Naive thymus-derived CD8-positive, alpha-beta T cell (primary cell): ENCODE measurements at regions not wholly inside any gene's neighbourhood (a gene's known extent, or its start where the extent isn't known, plus 50 kb on each side); places are given as distances from the start of the nearest gene placed in this dataset.

Experiments
- ATAC-seq, 2 donors: fragments of 150-1000 bp; cut with Tn5 transposase in 1 of 2; sonication (Bioruptor Pico), chemical (Tn5 transposase) in 1 of 2; 1 replicate in 1 of 2; 2 replicates in 1 of 2; pipeline ENCODE4 v1.10.0; 2021; ENCODE audit warnings: mild to moderate bottlenecking in 2 of 2, moderate library complexity in 2 of 2
- POLR2A ChIA-PET: fragments of 350-600 bp; sonication (Branson Sonifier 250); formaldehyde crosslinking; loops from one replicate; lab custom pipeline; 2021; ENCODE audit warnings: antibody characterized with exemption; lab: Charles Lee
- DNase-seq, 10 donors: peaks; one replicate each; pipeline versions ENCODE4 v3.0.0 to v3.0.0-alpha.2; 2020 to 2022
- H3K27ac Mint-ChIP-seq, 10 donors: one replicate each; pipeline ENCODE4 v1.8.0; 2020 to 2022; ENCODE audit warnings: mild to moderate bottlenecking in 10 of 10, mixed read lengths in 10 of 10, moderate library complexity in 4 of 10, inconsistent platforms in 1 of 10
- H3K27me3 Mint-ChIP-seq, 5 donors: one replicate each; pipeline ENCODE4 v1.8.0; 2021 to 2022; ENCODE audit warnings: mixed read lengths in 5 of 5
- H3K36me3 Mint-ChIP-seq, 3 donors: one replicate each; pipeline ENCODE4 v1.8.0; 2020 to 2022; ENCODE audit warnings: mixed read lengths in 3 of 3, mild to moderate bottlenecking in 2 of 3, inconsistent platforms in 1 of 3
- H3K4me1 Mint-ChIP-seq, 4 donors: one replicate each; pipeline ENCODE4 v1.8.0; 2021 to 2022; ENCODE audit warnings: mixed read lengths in 4 of 4
- H3K4me3 Mint-ChIP-seq, 10 donors: one replicate each; pipeline ENCODE4 v1.8.0; 2020 to 2022; ENCODE audit warnings: mild to moderate bottlenecking in 10 of 10, mixed read lengths in 10 of 10, moderate library complexity in 6 of 10, inconsistent platforms in 1 of 10
- H3K9me3 Mint-ChIP-seq, 9 donors: one replicate each; pipeline ENCODE4 v1.8.0; 2020 to 2022; ENCODE audit warnings: mixed read lengths in 9 of 9, mild to moderate bottlenecking in 3 of 9, inconsistent platforms in 1 of 9, moderate library complexity in 1 of 9

GRCh38 chr13:32956595-32956933 is 59.7 kb upstream of the KL start:
- Mint-ChIP-seq H3K4me3 (no peak overlapping the region), H3K27ac (no peak overlapping the region), H3K36me3 (no peaks in the 10 kb centered on the region), H3K9me3 (peaks cover 0 to 5% (median 0%) of the 10 kb centered on the region in 9 donors), H3K27me3 (peaks cover 0 to 12% (median 6%) of the 10 kb centered on the region in 5 donors), H3K4me1 (peaks cover 0 to 4% (median 0%) of the 10 kb centered on the region in 4 donors)
- no peak for ATAC-seq
- no peak for DNase-seq
- POLR2A ChIA-PET, result no interaction called here

- no peak overlapping the region for H3K4me3 Mint-ChIP-seq
- peaks cover 0 to 2% (median 0%) of the 10 kb centered on the region in 4 donors for H3K4me1 Mint-ChIP-seq
Observed at GRCh38 chr13:32960626-32961025, 55.6 kb upstream of the KL start.

GRCh38 chr13:32961724-32962123 is 54.5 kb upstream of the KL start:
- Mint-ChIP-seq H3K36me3 (no peaks in the 10 kb centered on the region), H3K9me3 (peaks cover 0 to 5% (median 0%) of the 10 kb centered on the region in 9 donors), H3K4me1 (peaks cover 0 to 2% (median 0%) of the 10 kb centered on the region in 4 donors), H3K27ac (no peak overlapping the region), H3K4me3 (no peak overlapping the region), H3K27me3 (peaks cover 0 to 15% (median 6%) of the 10 kb centered on the region in 5 donors)
- POLR2A ChIA-PET, result no interaction called here
- ATAC-seq, result no peak
- no peak for DNase-seq

More at GRCh38 chr13:32960626-32961025, 55.6 kb upstream of the KL start:
- Mint-ChIP-seq H3K9me3 (peaks cover 0 to 5% (median 0%) of the 10 kb centered on the region in 9 donors), H3K27me3 (peaks cover 0 to 15% (median 6%) of the 10 kb centered on the region in 5 donors), H3K27ac (no peak overlapping the region), H3K36me3 (no peaks in the 10 kb centered on the region)
- DNase-seq, result no peak
- POLR2A ChIA-PET, result no interaction called here
- no peak for ATAC-seq

- Mint-ChIP-seq H3K27ac (no peak overlapping the region), H3K4me1 (peaks cover 0 to under 1% (median 0%) of the 10 kb centered on the region in 4 donors), H3K9me3 (peaks cover 0 to 4% (median 0%) of the 10 kb centered on the region in 9 donors), H3K4me3 (no peak overlapping the region), H3K27me3 (peaks cover 0 to 13% (median 5%) of the 10 kb centered on the region in 5 donors), H3K36me3 (no peaks in the 10 kb centered on the region)
- ATAC-seq, result no peak
- no peak for DNase-seq
- POLR2A ChIA-PET, result no interaction called here
Observed at GRCh38 chr13:32962342-32962741, 53.9 kb upstream of the KL start.

GRCh38 chr13:32964987-32965386 is 51.2 kb upstream of the KL start:
- Mint-ChIP-seq H3K27me3 (peaks cover 0 to 9% (median 2%) of the 10 kb centered on the region in 5 donors), H3K9me3 (peaks cover 0 to 3% (median 0%) of the 10 kb centered on the region in 9 donors), H3K4me3 (no peak overlapping the region), H3K27ac (no peak overlapping the region), H3K4me1 (no peaks in the 10 kb centered on the region), H3K36me3 (no peaks in the 10 kb centered on the region)
- ATAC-seq (no peak), DNase-seq (no peak)
- POLR2A ChIA-PET, result no interaction called here
